ENCODE measurements at regions not wholly inside any gene's neighbourhood (a gene's known extent, or its start where the extent isn't known, plus 50 kb on each side); places are given as distances from the start of the nearest gene placed in this dataset.

DNA sequence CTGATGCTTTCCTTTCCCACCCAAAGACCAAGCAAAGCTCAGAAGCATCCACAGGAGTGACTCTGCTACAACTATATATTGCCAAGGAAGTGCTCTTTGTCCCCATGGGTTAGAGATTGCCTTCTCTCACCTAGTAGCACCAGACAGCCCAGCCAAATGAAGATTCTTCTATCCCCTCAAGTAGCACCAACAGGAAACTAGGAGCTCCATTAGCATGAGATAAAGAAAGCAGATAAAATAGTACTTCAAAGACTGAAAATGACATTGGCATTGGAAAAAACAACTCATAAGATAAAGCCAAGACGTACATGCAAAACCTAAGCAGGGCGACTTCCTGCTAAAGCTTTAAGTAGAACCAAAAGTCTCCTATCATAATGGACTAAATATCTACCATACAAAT, 871.5 kb downstream of the AMY1C start:
- Histone ChIP-seq H3K4me1 (ENCODE audit: insufficient read depth, low read length) (no peaks in the 10 kb centered on the region), H3K4me2 (ENCODE audit: insufficient read depth, low read length) (no peak overlapping the region), H4K20me1 (ENCODE audit: insufficient read depth, low read length) (no peaks in the 10 kb centered on the region), H3K27ac (ENCODE audit: low read length) (no peak overlapping the region), H3K79me2 (ENCODE audit: insufficient read depth, low read length) (no peaks in the 10 kb centered on the region), H3K36me3 (ENCODE audit: insufficient read depth, low read length) (no peaks in the 10 kb centered on the region), H2AFZ (ENCODE audit: low read depth, low read length) (no peak overlapping the region), H3K9ac (ENCODE audit: low read depth, low read length) (no peak overlapping the region), H3K27me3 (ENCODE audit: insufficient read depth, low read length, poor library complexity) (no peaks in the 10 kb centered on the region), H3K4me3 (ENCODE audit: low read depth in 1 of 2, low read length in 2 of 2) (no peak overlapping the region), H3K9me3 (ENCODE audit: insufficient read depth, low read length, severe bottlenecking) (peaks cover 9% of the 10 kb centered on the region)
- no peak for TF ChIP-seq EZH2 (IDR thresholded peaks at IDR 0.05; ENCODE audit: borderline replicate concordance, low read depth, low read length, severe bottlenecking)
- TF ChIP-seq, protein P1, sequence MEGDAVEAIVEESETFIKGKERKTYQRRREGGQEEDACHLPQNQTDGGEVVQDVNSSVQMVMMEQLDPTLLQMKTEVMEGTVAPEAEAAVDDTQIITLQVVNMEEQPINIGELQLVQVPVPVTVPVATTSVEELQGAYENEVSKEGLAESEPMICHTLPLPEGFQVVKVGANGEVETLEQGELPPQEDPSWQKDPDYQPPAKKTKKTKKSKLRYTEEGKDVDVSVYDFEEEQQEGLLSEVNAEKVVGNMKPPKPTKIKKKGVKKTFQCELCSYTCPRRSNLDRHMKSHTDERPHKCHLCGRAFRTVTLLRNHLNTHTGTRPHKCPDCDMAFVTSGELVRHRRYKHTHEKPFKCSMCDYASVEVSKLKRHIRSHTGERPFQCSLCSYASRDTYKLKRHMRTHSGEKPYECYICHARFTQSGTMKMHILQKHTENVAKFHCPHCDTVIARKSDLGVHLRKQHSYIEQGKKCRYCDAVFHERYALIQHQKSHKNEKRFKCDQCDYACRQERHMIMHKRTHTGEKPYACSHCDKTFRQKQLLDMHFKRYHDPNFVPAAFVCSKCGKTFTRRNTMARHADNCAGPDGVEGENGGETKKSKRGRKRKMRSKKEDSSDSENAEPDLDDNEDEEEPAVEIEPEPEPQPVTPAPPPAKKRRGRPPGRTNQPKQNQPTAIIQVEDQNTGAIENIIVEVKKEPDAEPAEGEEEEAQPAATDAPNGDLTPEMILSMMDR (IDR thresholded peaks at IDR 0.05; ENCODE audit: borderline replicate concordance, extremely low read depth, low read length, poor library complexity, severe bottlenecking), result no peak
- no peak for DNase-seq
- no peak for ATAC-seq (ENCODE audit: insufficient read depth, low read depth)

DNA sequence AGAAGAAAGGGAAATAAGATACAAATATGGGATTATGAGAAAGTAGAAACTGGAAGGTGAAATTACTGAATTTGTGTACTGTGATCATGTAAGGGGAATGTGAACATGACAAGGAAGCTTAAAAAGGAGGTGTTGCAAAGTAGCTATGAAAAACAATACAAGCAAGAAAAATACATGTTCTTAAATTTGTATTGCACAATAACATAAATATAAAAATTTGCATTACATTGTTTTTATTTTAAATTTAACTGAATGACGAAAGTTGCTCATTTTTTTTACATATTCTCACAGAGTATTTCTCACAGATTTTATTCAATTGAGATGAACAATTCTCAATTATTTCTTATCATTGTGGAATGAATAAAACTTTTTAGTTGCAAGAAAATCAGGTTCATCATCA, 874.8 kb downstream of the AMY1C start:
- H3K27me3 ChIP-seq (ENCODE audit: insufficient read depth, low read length, poor library complexity), result no peaks in the 10 kb centered on the region
- DNase-seq (no peak), ATAC-seq (ENCODE audit: insufficient read depth, low read depth) (no peak)
- H3K79me2 ChIP-seq (ENCODE audit: insufficient read depth, low read length), result no peaks in the 10 kb centered on the region
- no peaks in the 10 kb centered on the region for H4K20me1 ChIP-seq (ENCODE audit: insufficient read depth, low read length)
- H3K27ac ChIP-seq (ENCODE audit: low read length), result no peak overlapping the region
- no peaks in the 10 kb centered on the region for H3K4me1 ChIP-seq (ENCODE audit: insufficient read depth, low read length)
- no peak overlapping the region for H3K4me2 ChIP-seq (ENCODE audit: insufficient read depth, low read length)
- H3K9ac ChIP-seq (ENCODE audit: low read depth, low read length), result no peak overlapping the region
- TF ChIP-seq, protein P1 (IDR thresholded peaks at IDR 0.05; ENCODE audit: borderline replicate concordance, extremely low read depth, low read length, poor library complexity, severe bottlenecking), result no peak
- TF ChIP-seq EZH2 (IDR thresholded peaks at IDR 0.05; ENCODE audit: borderline replicate concordance, low read depth, low read length, severe bottlenecking), result no peak
- H3K36me3 ChIP-seq (ENCODE audit: insufficient read depth, low read length), result no peaks in the 10 kb centered on the region
- no peak overlapping the region for H2AFZ ChIP-seq (ENCODE audit: low read depth, low read length)
- H3K4me3 ChIP-seq (ENCODE audit: low read depth in 1 of 2, low read length in 2 of 2), result no peak overlapping the region
- no peaks in the 10 kb centered on the region for H3K9me3 ChIP-seq (ENCODE audit: insufficient read depth, low read length, severe bottlenecking)

DNA sequence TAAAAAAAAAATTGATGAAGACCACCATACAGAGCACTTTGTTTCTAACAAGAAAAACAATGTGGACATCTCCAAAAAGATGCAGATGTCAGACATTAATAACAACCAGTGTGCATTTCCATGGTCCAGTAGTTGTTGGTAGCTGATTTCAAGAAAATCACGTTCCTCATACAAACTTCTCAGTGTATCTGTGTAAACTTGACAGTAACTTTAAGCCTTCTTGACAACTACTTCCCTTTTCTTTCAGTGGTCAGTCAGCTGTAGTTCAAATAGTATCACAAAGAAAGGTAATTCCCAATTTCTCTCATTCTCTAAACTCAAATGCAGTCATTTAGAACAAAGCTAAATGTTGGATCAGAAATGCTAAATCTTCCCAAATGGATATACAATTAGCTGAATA, 879.9 kb downstream of the AMY1C start:
- Histone ChIP-seq H2AFZ (ENCODE audit: low read depth, low read length) (no peak overlapping the region), H3K4me3 (ENCODE audit: low read depth in 1 of 2, low read length in 2 of 2) (no peak overlapping the region), H3K4me2 (ENCODE audit: insufficient read depth, low read length) (no peak overlapping the region), H3K79me2 (ENCODE audit: insufficient read depth, low read length) (no peaks in the 10 kb centered on the region), H3K27me3 (ENCODE audit: insufficient read depth, low read length, poor library complexity) (no peaks in the 10 kb centered on the region), H4K20me1 (ENCODE audit: insufficient read depth, low read length) (no peaks in the 10 kb centered on the region), H3K4me1 (ENCODE audit: insufficient read depth, low read length) (no peaks in the 10 kb centered on the region), H3K36me3 (ENCODE audit: insufficient read depth, low read length) (no peaks in the 10 kb centered on the region), H3K9me3 (ENCODE audit: insufficient read depth, low read length, severe bottlenecking) (no peaks in the 10 kb centered on the region), H3K9ac (ENCODE audit: low read depth, low read length) (no peak overlapping the region), H3K27ac (ENCODE audit: low read length) (no peak overlapping the region)
- TF ChIP-seq, protein P1 (IDR thresholded peaks at IDR 0.05; ENCODE audit: borderline replicate concordance, extremely low read depth, low read length, poor library complexity, severe bottlenecking), result no peak
- no peak for TF ChIP-seq EZH2 (IDR thresholded peaks at IDR 0.05; ENCODE audit: borderline replicate concordance, low read depth, low read length, severe bottlenecking)
- ATAC-seq (ENCODE audit: insufficient read depth, low read depth) (no peak), DNase-seq (no peak)
